HG02938 (cell line): ENCODE measurements at regions not wholly inside any gene's neighbourhood (a gene's known extent, or its start where the extent isn't known, plus 50 kb on each side); places are given as distances from the start of the nearest gene placed in this dataset.

ENCODE experiments used
- ATAC-seq: cut with Tn5 transposase; IDR thresholded peaks from one replicate; pipeline ENCODE4 v1.9.1; 2021; ENCODE audit warnings: mild to moderate bottlenecking, moderate library complexity; ENCODE audit not compliant: unreplicated experiment

- ATAC-seq, result no peak
These were observed 450.7 kb downstream of the EFNA5 start for GRCh38 chr5:107219993-107220392.

DNA sequence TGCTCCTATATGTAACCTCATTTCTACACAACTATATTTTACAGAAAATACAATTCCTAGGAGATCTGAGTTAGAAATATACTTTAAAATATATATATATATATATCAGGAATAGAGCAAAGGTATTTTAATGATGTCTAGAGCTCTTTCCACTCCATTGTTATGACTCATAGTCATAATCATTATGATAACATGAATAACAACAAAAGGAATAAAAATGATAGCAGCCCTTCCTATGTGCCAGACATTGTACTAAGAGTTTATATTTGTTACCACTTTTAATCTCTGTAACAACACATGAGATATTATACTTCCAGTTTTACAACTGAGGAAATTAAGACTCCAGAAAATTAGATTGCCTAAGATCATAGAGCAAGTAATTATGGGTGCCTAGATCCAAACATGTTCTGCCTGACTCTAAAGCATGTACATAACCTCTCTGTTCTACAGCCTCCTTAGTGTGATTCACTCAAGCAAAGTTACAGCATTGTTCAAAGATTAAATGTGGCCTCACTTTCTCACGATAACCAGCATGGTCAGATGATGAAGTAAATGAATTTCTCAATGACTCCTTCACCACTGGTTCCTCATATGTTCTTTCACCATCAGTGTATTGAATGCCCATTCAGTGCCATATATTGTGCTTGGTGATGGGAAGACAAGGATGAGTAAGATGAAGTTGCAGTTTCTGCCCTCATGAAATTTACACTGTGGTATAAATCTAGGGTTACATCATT lies 452.1 kb downstream of the EFNA5 start:
- ATAC-seq, result no peak

GRCh38 chr5:107217721-107218130 lies 453.0 kb downstream of the EFNA5 start:
- ATAC-seq, result no peak

DNA sequence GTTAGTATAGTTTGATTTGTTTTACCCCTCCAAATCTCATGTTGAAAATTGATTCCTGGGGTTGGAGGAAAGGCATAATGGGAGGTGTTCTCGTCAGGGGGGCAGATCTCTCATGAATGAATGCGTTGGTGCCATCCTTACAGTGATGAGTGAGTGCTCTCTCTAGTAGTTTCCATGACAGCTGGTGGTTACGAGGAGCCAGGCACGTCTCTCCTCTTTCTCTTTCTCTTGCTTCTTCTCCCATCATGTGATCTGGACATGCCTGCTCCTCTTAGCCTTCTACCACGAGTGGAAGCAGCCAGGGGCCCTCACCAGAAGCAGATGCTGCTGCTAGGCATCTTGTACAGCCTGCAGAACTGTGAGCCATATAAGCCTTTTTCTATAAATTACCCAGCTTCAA lies 454.1 kb downstream of the EFNA5 start:
- no peak for ATAC-seq

GRCh38 chr5:107215611-107216010 lies 455.1 kb downstream of the EFNA5 start:
- ATAC-seq, result no peak

GRCh38 chr5:107213025-107213424 lies 457.7 kb downstream of the EFNA5 start:
- ATAC-seq, result no peak

DNA sequence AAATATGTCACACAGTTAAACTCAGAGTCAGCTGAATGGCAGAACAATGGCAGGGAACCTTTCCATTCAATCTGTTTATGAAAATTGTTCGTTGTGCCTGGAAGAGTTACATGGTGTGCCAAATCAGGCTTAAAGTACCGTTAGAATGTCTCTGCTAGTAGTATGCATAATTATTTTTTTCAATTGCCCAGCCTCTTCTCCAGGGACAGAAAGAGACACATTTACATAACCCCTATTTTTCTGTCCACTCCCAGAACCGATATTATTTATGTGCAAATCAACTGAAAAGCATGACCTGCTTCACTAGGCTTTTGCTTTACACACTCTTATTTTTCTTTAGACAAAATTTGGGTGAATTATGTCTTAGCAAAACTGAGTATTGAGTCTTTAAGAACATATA lies 459.1 kb downstream of the EFNA5 start:
- ATAC-seq, result no peak

GRCh38 chr5:107208867-107209266 lies 461.9 kb downstream of the EFNA5 start:
- no peak for ATAC-seq

- ATAC-seq, result no peak
These were observed 466.3 kb downstream of the EFNA5 start for GRCh38 chr5:107204413-107204812.

GRCh38 chr5:107203243-107203642 lies 467.5 kb downstream of the EFNA5 start:
- no peak for ATAC-seq

GRCh38 chr5:107199756-107200155 lies 471.0 kb downstream of the EFNA5 start:
- ATAC-seq, result no peak

DNA sequence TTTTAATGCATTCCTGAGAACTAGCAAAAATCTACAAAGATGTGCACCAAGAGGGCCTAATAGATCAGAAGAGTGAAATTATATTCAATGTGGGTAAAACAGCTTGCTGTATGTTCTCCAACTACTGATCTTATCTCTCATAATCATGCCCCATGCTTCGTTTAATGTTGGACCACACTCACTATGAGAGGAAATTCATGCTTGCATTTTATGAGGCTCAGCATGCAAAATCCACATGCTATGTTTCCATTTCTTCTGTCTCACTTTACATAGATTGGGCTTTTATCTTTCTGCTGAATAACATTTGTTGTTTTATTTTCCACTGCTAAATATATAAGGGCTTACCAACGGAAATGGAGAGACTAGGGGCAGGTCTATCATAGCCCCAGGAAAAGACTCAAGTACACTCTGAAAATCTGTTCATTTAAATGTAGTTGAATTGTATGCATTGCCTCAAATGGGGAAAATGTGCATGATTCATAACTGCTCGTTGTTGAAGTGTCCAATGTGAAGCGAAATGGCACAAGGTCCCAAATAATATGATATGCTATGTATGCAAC lies 474.2 kb downstream of the EFNA5 start:
- no peak for ATAC-seq

DNA sequence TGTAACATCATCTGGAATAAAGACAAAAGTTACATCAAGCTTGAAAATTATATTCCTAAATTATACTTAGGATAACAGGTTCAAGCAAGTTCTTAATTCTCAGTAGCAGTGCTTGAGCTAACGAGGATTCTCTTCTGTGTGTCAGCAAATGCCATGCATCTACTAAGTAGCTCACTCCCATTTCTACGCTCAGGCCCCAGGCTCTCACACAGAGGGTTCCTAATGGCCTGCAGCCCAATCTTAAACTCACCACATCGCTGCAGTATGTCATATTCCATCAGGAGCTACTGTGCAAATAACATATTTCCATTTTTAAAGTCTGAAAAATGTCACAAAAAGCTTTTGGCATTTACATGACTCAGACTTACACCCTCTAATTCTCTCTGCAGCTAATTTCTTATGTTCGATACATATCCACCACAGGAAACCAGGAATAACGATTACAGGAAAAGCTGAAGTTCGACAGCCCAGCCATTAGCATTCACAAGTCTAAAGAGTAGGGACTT lies 474.8 kb downstream of the EFNA5 start:
- ATAC-seq, result no peak

- no peak for ATAC-seq
These were observed 485.9 kb downstream of the EFNA5 start for GRCh38 chr5:107184871-107185270.

DNA sequence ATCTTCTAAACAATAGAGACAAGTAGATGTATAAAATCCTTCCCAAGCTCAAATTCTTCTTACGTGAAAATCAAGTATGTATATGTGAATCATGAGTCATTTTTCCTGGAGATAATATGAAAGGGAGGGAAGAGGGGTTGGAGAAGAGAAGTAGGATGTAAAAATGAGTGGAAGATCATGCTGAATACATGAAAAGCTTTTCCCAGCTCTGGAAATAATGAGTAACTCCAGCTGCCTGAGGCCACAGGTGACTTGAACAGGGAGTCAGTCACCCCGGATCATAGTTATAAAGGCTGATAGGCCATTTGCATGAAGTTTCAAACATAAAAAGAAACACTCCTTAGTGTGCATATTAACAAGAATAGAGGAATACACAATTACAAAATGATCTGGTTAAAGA lies 486.7 kb downstream of the EFNA5 start:
- ATAC-seq, result no peak

GRCh38 chr5:107170620-107171019 lies 500.1 kb downstream of the EFNA5 start:
- no peak for ATAC-seq

- ATAC-seq, result no peak
These were observed 500.9 kb downstream of the EFNA5 start for GRCh38 chr5:107169867-107170266.

GRCh38 chr5:107168848-107169752 lies 501.6 kb downstream of the EFNA5 start:
- no peak for ATAC-seq

DNA sequence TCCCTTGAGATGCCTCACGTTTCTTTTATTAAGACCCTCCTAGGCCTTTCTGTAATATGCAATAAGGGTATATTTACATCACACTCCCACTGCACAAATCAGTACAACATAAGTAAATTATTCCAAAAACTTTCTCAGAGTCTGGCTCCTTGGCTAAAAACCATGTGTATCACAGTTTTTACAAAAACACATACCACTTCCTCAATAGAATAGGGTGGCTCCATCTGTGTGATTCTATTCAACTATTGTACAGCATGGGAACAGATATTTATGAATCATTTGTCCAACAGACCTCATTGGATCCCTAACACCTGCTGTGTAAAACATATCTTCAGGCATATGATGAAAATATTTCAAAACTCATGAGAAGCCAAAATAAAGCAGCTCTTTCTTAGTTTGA lies 502.7 kb downstream of the EFNA5 start:
- ATAC-seq, result no peak

GRCh38 chr5:107165296-107165695 lies 505.4 kb downstream of the EFNA5 start:
- ATAC-seq, result no peak

- ATAC-seq, result no peak
These were observed 512.9 kb downstream of the EFNA5 start for GRCh38 chr5:107157809-107158208.

DNA sequence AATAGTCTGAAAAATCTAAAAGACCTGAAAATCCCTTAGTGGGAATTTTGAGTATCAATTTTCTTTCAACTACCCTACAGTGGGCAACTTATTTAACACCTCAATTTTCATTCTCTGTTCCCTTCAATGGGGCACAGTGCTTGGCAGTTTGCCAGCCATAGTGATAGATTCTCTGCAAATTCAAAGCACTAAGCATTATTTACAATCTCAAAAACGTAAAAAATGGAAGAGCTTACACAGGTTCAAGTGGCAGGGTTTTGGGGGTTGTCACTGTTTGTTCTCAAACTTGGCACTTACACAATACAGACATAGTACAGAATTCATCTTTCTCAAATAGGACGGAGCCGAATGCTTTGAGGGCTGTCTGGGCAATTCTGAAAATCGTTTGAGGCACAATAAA lies 515.0 kb downstream of the EFNA5 start:
- ATAC-seq, result no peak
